ENCODE measurements at regions not wholly inside any gene's neighbourhood (a gene's known extent, or its start where the extent isn't known, plus 50 kb on each side); places are given as distances from the start of the nearest gene placed in this dataset.

GRCh38 chr21:38733972-38734546 is 71.7 kb upstream of the ETS2 start (continued):
- TF ChIP-seq ZNF280C (tag by site-specific recombination; IDR thresholded peaks at IDR 0.05): no peak
- TF ChIP-seq BCL11A (tag by site-specific recombination; IDR thresholded peaks at IDR 0.05; ENCODE audit: low read depth): 0 out of 2 replicates have a peak, but pooled peaks have one; percentile 65
- no peak for TF ChIP-seq TSHZ1 (tag by site-specific recombination; IDR thresholded peaks at IDR 0.05; ENCODE audit: borderline replicate concordance)
- peak; percentile 85 for TF ChIP-seq CTCF (tag by site-specific recombination; IDR thresholded peaks at IDR 0.05)
- TF ChIP-seq HIC1 (tag by site-specific recombination; IDR thresholded peaks at IDR 0.05): no peak
- TF ChIP-seq ZNF155 (tag by site-specific recombination; IDR thresholded peaks at IDR 0.05): no peak
- no peak for TF ChIP-seq INSM2 (tag by site-specific recombination; IDR thresholded peaks at IDR 0.05)
- no peak for TF ChIP-seq ZNF132 (tag by site-specific recombination; IDR thresholded peaks at IDR 0.05; ENCODE audit: borderline replicate concordance)
- no peak for TF ChIP-seq GFI1B (tag by site-specific recombination; IDR thresholded peaks at IDR 0.05)
- peak; percentile 43; the same call in 1 of the 2 replicates for TF ChIP-seq ZBTB17 (tag by site-specific recombination; IDR thresholded peaks at IDR 0.05)
- no peak for TF ChIP-seq ZNF561 (tag by site-specific recombination; IDR thresholded peaks at IDR 0.05; ENCODE audit: borderline replicate concordance)
- no peak for TF ChIP-seq ZNF37A (tag by site-specific recombination; IDR thresholded peaks at IDR 0.05)
- TF ChIP-seq ZNF391 (tag by site-specific recombination; IDR thresholded peaks at IDR 0.05; ENCODE audit: borderline replicate concordance, low read depth): 0 out of 2 replicates have a peak, but pooled peaks have one; percentile 40
- no peak for TF ChIP-seq ZNF16 (tag by site-specific recombination; IDR thresholded peaks at IDR 0.05; ENCODE audit: low read depth)
- TF ChIP-seq MEIS1 (CRISPR knock-in tag; IDR thresholded peaks at IDR 0.05; ENCODE audit: borderline replicate concordance): no peak
- TF ChIP-seq ZFP69B (tag by site-specific recombination; IDR thresholded peaks at IDR 0.05): no peak
- TF ChIP-seq HOXA7 (CRISPR knock-in tag; IDR thresholded peaks at IDR 0.05; ENCODE audit: borderline replicate concordance): no peak
- no peak for TF ChIP-seq ZNF792 (tag by site-specific recombination; IDR thresholded peaks at IDR 0.05)
- no peak for TF ChIP-seq ELK4 (IDR thresholded peaks at IDR 0.05; ENCODE audit: borderline replicate concordance, low read depth, low read length)
- no peak for TF ChIP-seq AEBP2 (tag by site-specific recombination; IDR thresholded peaks at IDR 0.05; ENCODE audit: borderline replicate concordance)
- TF ChIP-seq ZNF654 (tag by site-specific recombination; IDR thresholded peaks at IDR 0.05; ENCODE audit: low read depth): peak; percentile 91
- 0 out of 2 replicates have a peak, but pooled peaks have one; percentile 23 for TF ChIP-seq ZSCAN23 (tag by site-specific recombination; IDR thresholded peaks at IDR 0.05)
- no peak for TF ChIP-seq ZBTB20 (tag by site-specific recombination; IDR thresholded peaks at IDR 0.05)
- TF ChIP-seq GLI4 (tag by site-specific recombination; IDR thresholded peaks at IDR 0.05): no peak
- TF ChIP-seq ZNF394 (tag by site-specific recombination; IDR thresholded peaks at IDR 0.05; ENCODE audit: borderline replicate concordance): no peak
- no peak for TF ChIP-seq ZNF169 (tag by site-specific recombination; IDR thresholded peaks at IDR 0.05)
